Erythroblast (primary cell): ENCODE measurements at regions not wholly inside any gene's neighbourhood (a gene's known extent, or its start where the extent isn't known, plus 50 kb on each side); places are given as distances from the start of the nearest gene placed in this dataset.

Experiments
- DNase-seq, 2 experiments: peaks; one replicate each; lab custom pipeline; 2025; lab: John Stamatoyannopoulos, UW
- GATA1 ChIP-seq: IDR thresholded peaks from 2 replicates; pipeline ENCODE4 v1.6.1; 2011; ENCODE audit warnings: low read depth, mild to moderate bottlenecking, control low read depth, low read length, moderate library complexity
- POLR2A ChIP-seq: IDR thresholded peaks from 2 replicates; pipeline ENCODE4 v1.6.1; 2011; ENCODE audit warnings: mild to moderate bottlenecking, low read length

DNA sequence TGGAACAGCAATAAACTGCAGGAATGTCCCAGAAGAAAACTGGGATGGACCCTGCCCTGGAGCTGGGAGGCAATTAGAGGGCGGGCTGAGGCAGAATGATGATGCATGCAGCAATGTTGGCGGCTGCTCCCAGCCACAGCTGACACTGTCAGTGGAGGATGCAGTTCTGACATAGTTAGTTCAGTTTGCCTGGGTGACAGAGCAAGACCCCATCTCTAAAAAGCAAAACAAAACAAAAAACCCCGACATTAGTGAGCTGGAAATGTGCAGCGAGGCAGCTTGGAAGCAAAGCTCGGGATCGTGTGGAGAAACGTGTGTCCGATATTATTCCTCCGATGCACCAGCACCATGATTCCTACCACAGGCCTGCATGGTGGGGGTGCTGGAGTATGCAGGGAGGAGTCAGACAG lies 110.1 kb upstream of the UQCRFS1 start:
- TF ChIP-seq POLR2A = no peak
- no peak for TF ChIP-seq GATA1
- DNase-seq = no peak

- DNase-seq = no peak
- TF ChIP-seq POLR2A (no peak), GATA1 (no peak)
Observed at GRCh38 chr19:29323440-29324290, 110.7 kb upstream of the UQCRFS1 start.

DNA sequence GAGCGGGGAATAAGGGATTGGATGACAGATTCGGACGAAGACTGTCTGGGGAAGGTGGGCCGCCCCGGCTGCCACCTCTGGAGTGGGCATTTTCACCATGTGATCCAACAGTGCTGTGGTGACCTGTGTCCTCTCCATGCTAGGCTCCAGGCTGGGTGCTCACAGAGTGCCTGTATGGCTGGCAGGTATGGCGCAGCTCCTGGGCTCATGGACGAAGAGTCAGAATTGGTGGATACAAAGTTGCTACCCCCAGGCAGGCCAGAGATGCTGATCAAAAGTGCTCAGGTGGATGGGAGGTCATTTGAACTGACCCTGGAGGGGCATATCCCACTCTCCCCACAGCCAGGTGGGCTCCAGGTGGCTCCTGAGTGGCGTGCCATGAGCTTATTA lies 111.3 kb upstream of the UQCRFS1 start:
- DNase-seq = no peak
- TF ChIP-seq GATA1 (no peak), POLR2A (no peak)

DNA sequence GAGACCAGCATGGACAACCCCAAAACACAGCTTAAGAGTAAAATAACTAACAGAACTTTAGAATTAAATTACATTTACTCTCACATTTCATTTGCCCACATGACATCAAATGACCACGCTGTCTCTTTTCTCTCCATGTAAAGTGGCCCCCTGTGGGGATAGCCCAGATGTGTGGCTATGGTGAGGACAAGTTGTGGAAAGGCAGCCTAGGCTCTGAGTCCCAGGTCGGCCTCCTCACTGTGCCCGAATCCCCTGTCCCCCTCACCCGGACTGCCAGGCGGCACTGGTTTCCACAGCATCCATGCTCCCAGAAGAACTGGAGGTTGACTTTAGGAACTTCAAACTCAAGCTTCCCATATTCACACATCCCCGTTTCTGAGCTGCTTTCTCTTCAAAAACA lies 111.8 kb upstream of the UQCRFS1 start:
- no peak for DNase-seq
- no peak for TF ChIP-seq GATA1
- TF ChIP-seq POLR2A = no peak

- no peak for DNase-seq
- TF ChIP-seq POLR2A (no peak), GATA1 (no peak)
Observed at GRCh38 chr19:29325241-29325975, 112.5 kb upstream of the UQCRFS1 start.

GRCh38 chr19:29326351-29326750 lies 113.4 kb upstream of the UQCRFS1 start:
- TF ChIP-seq POLR2A (no peak), GATA1 (no peak)
- peak in 1 of 2 experiments; percentile 1 for DNase-seq

DNA sequence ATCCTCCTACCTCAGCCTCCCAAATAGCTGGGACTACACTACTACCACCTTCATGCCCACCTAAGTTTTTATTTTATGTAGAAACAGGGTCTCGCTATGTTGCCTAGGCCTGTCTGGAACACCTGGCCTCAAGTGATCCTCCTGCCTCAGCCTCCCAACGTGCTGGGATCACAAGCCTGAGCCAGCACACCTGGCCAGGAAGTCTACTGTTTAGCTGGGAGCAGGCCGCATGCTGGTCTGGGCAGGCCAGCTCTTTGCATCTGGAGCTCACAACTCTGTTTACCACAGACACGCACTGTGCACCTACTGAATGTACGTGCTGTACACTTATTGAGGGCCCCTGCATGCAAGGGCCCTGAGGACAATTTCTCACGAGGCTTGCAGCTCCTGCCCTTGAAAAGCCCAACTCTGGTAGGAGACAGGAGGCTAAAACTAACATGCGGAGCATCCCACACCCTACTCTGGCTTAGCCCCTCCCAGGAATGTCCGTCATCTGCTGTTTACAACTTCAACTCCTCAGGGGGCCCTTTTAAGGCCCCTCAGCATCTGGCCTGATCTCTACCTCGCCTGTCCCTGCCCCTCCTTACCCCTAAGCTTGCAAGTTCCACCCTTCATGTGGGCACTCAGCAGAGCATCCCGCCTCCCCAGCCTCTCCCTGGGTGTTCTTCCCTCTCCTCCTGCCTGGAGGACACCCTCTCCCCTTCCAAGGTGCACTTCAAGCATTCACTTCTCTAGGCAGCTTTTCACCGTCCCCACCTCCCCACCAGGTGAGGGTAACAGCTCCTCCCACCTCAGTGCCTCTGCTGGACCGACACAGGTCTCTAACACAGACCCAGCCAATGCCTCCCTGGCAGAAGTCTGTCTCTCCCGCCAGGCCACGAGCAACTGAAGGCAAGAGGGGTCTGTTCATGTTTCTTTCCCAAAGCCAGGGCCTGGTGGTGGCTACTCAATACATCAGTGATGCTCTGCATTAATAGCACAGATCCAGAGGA lies 114.2 kb upstream of the UQCRFS1 start:
- DNase-seq = no peak
- TF ChIP-seq POLR2A (no peak), GATA1 (no peak)

DNA sequence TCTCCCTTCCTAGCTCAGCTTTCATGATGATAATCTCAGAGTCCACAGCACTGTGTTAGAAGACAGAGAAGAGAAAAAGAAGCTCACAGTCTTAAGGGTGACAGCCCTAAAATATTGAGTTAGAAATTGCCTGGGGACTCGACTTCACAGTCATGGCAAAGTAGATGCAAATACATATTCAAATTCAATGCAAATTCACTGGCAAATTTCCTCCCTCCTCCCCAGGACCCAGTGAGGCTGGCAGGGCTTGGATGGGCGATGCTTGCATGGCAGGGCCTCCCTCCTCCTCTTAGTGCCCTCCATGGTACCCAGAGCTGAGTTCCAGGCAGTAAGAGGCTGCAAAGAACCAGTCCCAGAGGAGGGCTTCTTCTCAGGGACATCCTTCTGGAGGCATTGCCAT lies 115.6 kb upstream of the UQCRFS1 start:
- DNase-seq = no peak
- TF ChIP-seq GATA1 (no peak), POLR2A (no peak)

DNA sequence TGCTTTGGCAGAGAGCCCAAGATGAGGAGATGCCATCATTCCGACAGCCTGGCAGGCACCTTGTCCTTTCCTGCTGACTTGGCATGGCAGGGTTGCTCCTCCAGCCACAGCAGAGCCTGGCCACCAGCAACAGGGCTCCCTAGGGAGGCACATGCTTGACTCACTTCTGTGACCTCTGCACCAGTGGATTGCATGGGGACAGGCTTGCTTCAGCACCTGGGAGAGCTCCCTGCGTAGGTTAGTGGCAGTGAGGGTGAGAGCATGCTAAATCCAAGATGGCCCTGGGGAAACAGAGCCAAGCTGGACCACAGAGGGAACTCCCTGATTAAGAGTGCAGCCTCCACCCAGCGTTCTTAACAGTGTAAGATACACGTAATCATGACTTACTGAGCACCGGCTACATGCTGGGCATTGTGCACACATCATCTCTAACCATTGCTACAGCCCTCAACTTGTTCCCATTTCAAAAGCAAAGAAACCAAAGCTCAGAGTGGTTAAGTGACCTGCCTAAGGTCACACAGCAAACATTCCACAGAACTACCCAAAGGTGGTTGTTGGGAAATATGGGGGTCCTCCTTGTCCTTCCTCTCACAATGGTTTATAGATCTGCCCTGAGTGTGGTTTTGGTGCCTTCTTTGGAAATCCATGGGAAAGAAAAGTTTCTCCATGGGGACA lies 116.6 kb upstream of the UQCRFS1 start:
- DNase-seq = peak; percentile 16 to 17
- TF ChIP-seq GATA1 = no peak
- no peak for TF ChIP-seq POLR2A

DNA sequence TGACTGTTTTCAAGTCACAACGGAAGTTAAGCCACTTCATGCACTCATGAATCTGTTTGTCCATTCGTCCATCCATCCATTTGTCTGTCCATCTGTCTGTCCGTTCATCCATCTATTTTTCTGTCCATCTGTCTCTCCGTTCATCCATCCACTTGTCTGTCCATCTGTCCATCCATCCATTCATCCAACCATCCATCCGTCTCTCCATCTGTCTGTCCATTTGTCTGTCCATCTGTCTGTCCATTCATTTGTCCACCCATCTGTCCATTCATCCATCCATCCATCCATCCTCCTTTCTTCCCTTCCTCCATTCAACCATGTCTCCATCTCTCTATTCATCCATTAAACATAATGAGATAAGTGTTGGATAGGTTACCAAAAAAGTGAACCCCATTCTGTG lies 123.5 kb upstream of the UQCRFS1 start:
- DNase-seq = no peak
- no peak for TF ChIP-seq GATA1
- TF ChIP-seq POLR2A = no peak

GRCh38 chr19:29337029-29337428 lies 124.1 kb upstream of the UQCRFS1 start:
- DNase-seq = no peak
- no peak for TF ChIP-seq GATA1

GRCh38 chr19:29338480-29338879 lies 125.5 kb upstream of the UQCRFS1 start:
- DNase-seq = no peak

GRCh38 chr19:29342721-29343120 lies 129.8 kb upstream of the UQCRFS1 start:
- DNase-seq = no peak

More at GRCh38 chr19:29338480-29338879, 125.5 kb upstream of the UQCRFS1 start:
- no peak for TF ChIP-seq GATA1
- no peak for TF ChIP-seq POLR2A

More at GRCh38 chr19:29342721-29343120, 129.8 kb upstream of the UQCRFS1 start:
- no peak for TF ChIP-seq GATA1
- TF ChIP-seq POLR2A = no peak
